ENCODE measurements at regions not wholly inside any gene's neighbourhood (a gene's known extent, or its start where the extent isn't known, plus 50 kb on each side); places are given as distances from the start of the nearest gene placed in this dataset.

GRCh38 chr6:92043777-92044176 is 1375.6 kb downstream of the EPHA7 start:
- 89% methylated on average over 3 of the region's 3 CpGs for WGBS (ENCODE audit: insufficient coverage)

GRCh38 chr6:92026878-92027277 is 1392.5 kb downstream of the EPHA7 start:
- no peaks in the 10 kb centered on the region for H3K9me3 ChIP-seq (ENCODE audit: control extremely low read depth in 1 of 5, control insufficient read depth in 4 of 5, insufficient read depth in 2 of 5, low read depth in 1 of 5, low read length in 4 of 5)
- no CpG with 5 or more reads among the region's 1 CpG for WGBS (ENCODE audit: insufficient coverage)
- no peak for DNase-seq
- no peak overlapping the region for H3K4me3 ChIP-seq (ENCODE audit: control insufficient read depth in 1 of 7, extremely low read depth in 1 of 7, insufficient read depth in 4 of 7, low read depth in 2 of 7, low read length in 6 of 7)
- H3K27ac ChIP-seq (ENCODE audit: insufficient read depth in 1 of 2, low read depth in 1 of 2, low read length in 2 of 2, poor library complexity in 1 of 2, severe bottlenecking in 2 of 2): no peak overlapping the region
- H3K36me3 ChIP-seq (ENCODE audit: control insufficient read depth in 4 of 4, insufficient read depth in 4 of 4, low read length in 3 of 4): no peaks in the 10 kb centered on the region
- H3K4me1 ChIP-seq (ENCODE audit: control extremely low read depth in 1 of 4, control insufficient read depth in 4 of 4, insufficient read depth in 4 of 4, low read length in 3 of 4): no peaks in the 10 kb centered on the region
- POLR2A ChIA-PET: no interaction called here
- CTCF ChIA-PET: no interaction called here
- no peaks in the 10 kb centered on the region for H3K27me3 ChIP-seq (replicated peaks in 2 of 5; ENCODE audit: control insufficient read depth in 4 of 5, insufficient read depth in 5 of 5, low read length in 4 of 5)

More at GRCh38 chr6:92043777-92044176, 1375.6 kb downstream of the EPHA7 start:
- CTCF ChIA-PET: interaction anchor here (1.0 kb wide), 1 partner anchor 14 kb away, joined by 3 read pairs; no protein-coding TSS in a partner anchor
- H3K4me3 ChIP-seq (ENCODE audit: control insufficient read depth in 1 of 7, extremely low read depth in 1 of 7, insufficient read depth in 4 of 7, low read depth in 2 of 7, low read length in 6 of 7): no peak overlapping the region
- H3K36me3 ChIP-seq (ENCODE audit: control insufficient read depth in 4 of 4, insufficient read depth in 4 of 4, low read length in 3 of 4): no peaks in the 10 kb centered on the region
- no peak overlapping the region for H3K27ac ChIP-seq (ENCODE audit: insufficient read depth in 1 of 2, low read depth in 1 of 2, low read length in 2 of 2, poor library complexity in 1 of 2, severe bottlenecking in 2 of 2)
- POLR2A ChIA-PET: no interaction called here
- no peaks in the 10 kb centered on the region for H3K4me1 ChIP-seq (ENCODE audit: control extremely low read depth in 1 of 4, control insufficient read depth in 4 of 4, insufficient read depth in 4 of 4, low read length in 3 of 4)
- H3K27me3 ChIP-seq (replicated peaks in 2 of 5; ENCODE audit: control insufficient read depth in 4 of 5, insufficient read depth in 5 of 5, low read length in 4 of 5): no peaks in the 10 kb centered on the region
- H3K9me3 ChIP-seq (ENCODE audit: control extremely low read depth in 1 of 5, control insufficient read depth in 4 of 5, insufficient read depth in 2 of 5, low read depth in 1 of 5, low read length in 4 of 5): no peaks in the 10 kb centered on the region
- DNase-seq: no peak

GRCh38 chr6:92024881-92025280 is 1394.5 kb downstream of the EPHA7 start:
- Histone ChIP-seq H3K4me1 (ENCODE audit: control extremely low read depth in 1 of 4, control insufficient read depth in 4 of 4, insufficient read depth in 4 of 4, low read length in 3 of 4) (no peaks in the 10 kb centered on the region), H3K27me3 (replicated peaks in 2 of 5; ENCODE audit: control insufficient read depth in 4 of 5, insufficient read depth in 5 of 5, low read length in 4 of 5) (no peaks in the 10 kb centered on the region), H3K9me3 (ENCODE audit: control extremely low read depth in 1 of 5, control insufficient read depth in 4 of 5, insufficient read depth in 2 of 5, low read depth in 1 of 5, low read length in 4 of 5) (no peaks in the 10 kb centered on the region), H3K27ac (ENCODE audit: insufficient read depth in 1 of 2, low read depth in 1 of 2, low read length in 2 of 2, poor library complexity in 1 of 2, severe bottlenecking in 2 of 2) (no peak overlapping the region), H3K4me3 (ENCODE audit: control insufficient read depth in 1 of 7, extremely low read depth in 1 of 7, insufficient read depth in 4 of 7, low read depth in 2 of 7, low read length in 6 of 7) (no peak overlapping the region), H3K36me3 (ENCODE audit: control insufficient read depth in 4 of 4, insufficient read depth in 4 of 4, low read length in 3 of 4) (no peaks in the 10 kb centered on the region)
- no CpG with 5 or more reads among the region's 2 CpGs for WGBS (ENCODE audit: insufficient coverage)
- ChIA-PET POLR2A (no interaction called here), CTCF (interaction anchor here (0.6 kb wide), 1 partner anchor 58 kb away, joined by 3 read pairs; no protein-coding TSS in a partner anchor)
- DNase-seq: no peak

- Histone ChIP-seq H3K27me3 (replicated peaks in 2 of 5; ENCODE audit: control insufficient read depth in 4 of 5, insufficient read depth in 5 of 5, low read length in 4 of 5) (no peaks in the 10 kb centered on the region), H3K27ac (ENCODE audit: insufficient read depth in 1 of 2, low read depth in 1 of 2, low read length in 2 of 2, poor library complexity in 1 of 2, severe bottlenecking in 2 of 2) (no peak overlapping the region), H3K4me1 (ENCODE audit: control extremely low read depth in 1 of 4, control insufficient read depth in 4 of 4, insufficient read depth in 4 of 4, low read length in 3 of 4) (no peaks in the 10 kb centered on the region), H3K4me3 (ENCODE audit: control insufficient read depth in 1 of 7, extremely low read depth in 1 of 7, insufficient read depth in 4 of 7, low read depth in 2 of 7, low read length in 6 of 7) (no peak overlapping the region), H3K9me3 (ENCODE audit: control extremely low read depth in 1 of 5, control insufficient read depth in 4 of 5, insufficient read depth in 2 of 5, low read depth in 1 of 5, low read length in 4 of 5) (no peaks in the 10 kb centered on the region), H3K36me3 (ENCODE audit: control insufficient read depth in 4 of 4, insufficient read depth in 4 of 4, low read length in 3 of 4) (no peaks in the 10 kb centered on the region)
- no peak for DNase-seq
- WGBS (ENCODE audit: insufficient coverage): no CpG with 5 or more reads among the region's 1 CpG
- CTCF ChIA-PET: interaction anchor here (0.6 kb wide), 1 partner anchor 57 kb away, joined by 3 read pairs; no protein-coding TSS in a partner anchor
- POLR2A ChIA-PET: no interaction called here
Observed at GRCh38 chr6:92024110-92024509, 1395.2 kb downstream of the EPHA7 start.

GRCh38 chr6:92023410-92023966 is 1395.9 kb downstream of the EPHA7 start:
- H3K4me1 ChIP-seq (ENCODE audit: control extremely low read depth in 1 of 4, control insufficient read depth in 4 of 4, insufficient read depth in 4 of 4, low read length in 3 of 4): no peaks in the 10 kb centered on the region
- H3K27ac ChIP-seq (ENCODE audit: insufficient read depth in 1 of 2, low read depth in 1 of 2, low read length in 2 of 2, poor library complexity in 1 of 2, severe bottlenecking in 2 of 2): no peak overlapping the region
- H3K4me3 ChIP-seq (ENCODE audit: control insufficient read depth in 1 of 7, extremely low read depth in 1 of 7, insufficient read depth in 4 of 7, low read depth in 2 of 7, low read length in 6 of 7): no peak overlapping the region
- whole genome bisulfite sequencing (ENCODE audit: insufficient coverage): 100% methylated on average over 2 of the region's 2 CpGs
- ChIA-PET POLR2A (no interaction called here), CTCF (interaction anchor here (0.6 kb wide), 1 partner anchor 100 kb away, joined by 3 read pairs; no protein-coding TSS in a partner anchor)
- H3K36me3 ChIP-seq (ENCODE audit: control insufficient read depth in 4 of 4, insufficient read depth in 4 of 4, low read length in 3 of 4): no peaks in the 10 kb centered on the region
- no peaks in the 10 kb centered on the region for H3K9me3 ChIP-seq (ENCODE audit: control extremely low read depth in 1 of 5, control insufficient read depth in 4 of 5, insufficient read depth in 2 of 5, low read depth in 1 of 5, low read length in 4 of 5)
- no peaks in the 10 kb centered on the region for H3K27me3 ChIP-seq (replicated peaks in 2 of 5; ENCODE audit: control insufficient read depth in 4 of 5, insufficient read depth in 5 of 5, low read length in 4 of 5)
- no peak for DNase-seq

- no peaks in the 10 kb centered on the region for H3K4me1 ChIP-seq (ENCODE audit: control extremely low read depth in 1 of 4, control insufficient read depth in 4 of 4, insufficient read depth in 4 of 4, low read length in 3 of 4)
- CTCF ChIA-PET: no interaction called here
- 93% methylated on average over 18 of the region's 29 CpGs for WGBS (ENCODE audit: insufficient coverage)
Observed at GRCh38 chr6:92011681-92012245, 1407.6 kb downstream of the EPHA7 start.

GRCh38 chr6:92008757-92009502 is 1410.4 kb downstream of the EPHA7 start:
- Histone ChIP-seq H3K27ac (ENCODE audit: insufficient read depth in 1 of 2, low read depth in 1 of 2, low read length in 2 of 2, poor library complexity in 1 of 2, severe bottlenecking in 2 of 2) (no peak overlapping the region), H3K9me3 (ENCODE audit: control extremely low read depth in 1 of 5, control insufficient read depth in 4 of 5, insufficient read depth in 2 of 5, low read depth in 1 of 5, low read length in 4 of 5) (peaks cover 0 to 7% (median 2%) of the 10 kb centered on the region in 5 experiments), H3K36me3 (ENCODE audit: control insufficient read depth in 4 of 4, insufficient read depth in 4 of 4, low read length in 3 of 4) (no peaks in the 10 kb centered on the region), H3K4me1 (ENCODE audit: control extremely low read depth in 1 of 4, control insufficient read depth in 4 of 4, insufficient read depth in 4 of 4, low read length in 3 of 4) (no peaks in the 10 kb centered on the region), H3K27me3 (replicated peaks in 2 of 5; ENCODE audit: control insufficient read depth in 4 of 5, insufficient read depth in 5 of 5, low read length in 4 of 5) (no peaks in the 10 kb centered on the region), H3K4me3 (ENCODE audit: control insufficient read depth in 1 of 7, extremely low read depth in 1 of 7, insufficient read depth in 4 of 7, low read depth in 2 of 7, low read length in 6 of 7) (no peak overlapping the region)
- 95% methylated on average over 5 of the region's 7 CpGs for WGBS (ENCODE audit: insufficient coverage)
- DNase-seq: no peak
- POLR2A ChIA-PET: no interaction called here
- CTCF ChIA-PET: no interaction called here

More at GRCh38 chr6:92011681-92012245, 1407.6 kb downstream of the EPHA7 start:
- DNase-seq: no peak
- no peaks in the 10 kb centered on the region for H3K36me3 ChIP-seq (ENCODE audit: control insufficient read depth in 4 of 4, insufficient read depth in 4 of 4, low read length in 3 of 4)
- peaks cover 0 to 7% (median 2%) of the 10 kb centered on the region in 5 experiments for H3K9me3 ChIP-seq (ENCODE audit: control extremely low read depth in 1 of 5, control insufficient read depth in 4 of 5, insufficient read depth in 2 of 5, low read depth in 1 of 5, low read length in 4 of 5)
- no peak overlapping the region for H3K4me3 ChIP-seq (ENCODE audit: control insufficient read depth in 1 of 7, extremely low read depth in 1 of 7, insufficient read depth in 4 of 7, low read depth in 2 of 7, low read length in 6 of 7)
- H3K27me3 ChIP-seq (replicated peaks in 2 of 5; ENCODE audit: control insufficient read depth in 4 of 5, insufficient read depth in 5 of 5, low read length in 4 of 5): no peaks in the 10 kb centered on the region
- POLR2A ChIA-PET: no interaction called here
- H3K27ac ChIP-seq (ENCODE audit: insufficient read depth in 1 of 2, low read depth in 1 of 2, low read length in 2 of 2, poor library complexity in 1 of 2, severe bottlenecking in 2 of 2): no peak overlapping the region

Data from common myeloid progenitor, CD34-positive (primary cell).